Uterus (tissue), 2 donors: ENCODE measurements at regions not wholly inside any gene's neighbourhood (a gene's known extent, or its start where the extent isn't known, plus 50 kb on each side); places are given as distances from the start of the nearest gene placed in this dataset.

ENCODE experiments used
- CTCF ChIP-seq, 4 experiments: fragments of 200-600 bp in 2 of 4; fragments of 450-650 bp in 2 of 4; sonication (generic) in 2 of 4; IDR thresholded peaks; one replicate each; pipeline ENCODE4 v1.5.1; 2016 to 2019; ENCODE audit warnings: antibody characterized with exemption in 4 of 4, mild to moderate bottlenecking in 2 of 4, moderate library complexity in 1 of 4
- POLR2A ChIP-seq, 2 donors: fragments of 450-650 bp; IDR thresholded peaks; one replicate each; pipeline ENCODE4 v1.6.1; 2016; ENCODE audit warnings: antibody characterized with exemption in 2 of 2, mild to moderate bottlenecking in 1 of 2, moderate library complexity in 1 of 2

- no peak for TF ChIP-seq CTCF (IDR thresholded peaks at IDR 0.05)
- no peak for TF ChIP-seq POLR2A (IDR thresholded peaks at IDR 0.05)
Observed at GRCh38 chr2:198596985-198597384, 792.6 kb downstream of the PLCL1 start.
